ENCODE measurements at regions not wholly inside any gene's neighbourhood (a gene's known extent, or its start where the extent isn't known, plus 50 kb on each side); places are given as distances from the start of the nearest gene placed in this dataset.

GRCh38 chr7:71021131-71021530, 110.8 kb upstream of the GALNT17 start:
- Histone ChIP-seq H3K9me3 (no peaks in the 10 kb centered on the region), H3K4me3 (no peak overlapping the region), H3K36me3 (no peaks in the 10 kb centered on the region), H3K4me1 (no peaks in the 10 kb centered on the region), H3K27ac (no peak overlapping the region), H3K27me3 (no peaks in the 10 kb centered on the region)
- no peak for DNase-seq (ENCODE audit: low spot score)
- no peak for TF ChIP-seq CTCF (IDR thresholded peaks at IDR 0.05)

- no peaks in the 10 kb centered on the region for H3K4me1 ChIP-seq
- no peak overlapping the region for H3K4me3 ChIP-seq
- no peaks in the 10 kb centered on the region for H3K9me3 ChIP-seq
- no peak overlapping the region for H3K27ac ChIP-seq
- TF ChIP-seq CTCF (IDR thresholded peaks at IDR 0.05) = no peak
- no peak for DNase-seq (ENCODE audit: low spot score)
- H3K36me3 ChIP-seq = no peaks in the 10 kb centered on the region
- no peaks in the 10 kb centered on the region for H3K27me3 ChIP-seq
Observed at GRCh38 chr7:71026680-71027079, 105.3 kb upstream of the GALNT17 start.

GRCh38 chr7:71034243-71034642, 97.7 kb upstream of the GALNT17 start:
- no peaks in the 10 kb centered on the region for H3K36me3 ChIP-seq
- H3K9me3 ChIP-seq = no peaks in the 10 kb centered on the region
- no peak overlapping the region for H3K27ac ChIP-seq
- no peak for TF ChIP-seq CTCF (IDR thresholded peaks at IDR 0.05)
- no peaks in the 10 kb centered on the region for H3K4me1 ChIP-seq
- no peaks in the 10 kb centered on the region for H3K27me3 ChIP-seq
- DNase-seq (ENCODE audit: low spot score) = no peak
- H3K4me3 ChIP-seq = no peak overlapping the region

GRCh38 chr7:71042591-71042990, 89.4 kb upstream of the GALNT17 start:
- no peak for TF ChIP-seq CTCF (IDR thresholded peaks at IDR 0.05)
- DNase-seq (ENCODE audit: low spot score) = no peak

GRCh38 chr7:71050492-71050891, 81.5 kb upstream of the GALNT17 start:
- Histone ChIP-seq H3K36me3 (no peaks in the 10 kb centered on the region), H3K27me3 (no peaks in the 10 kb centered on the region), H3K4me3 (no peak overlapping the region), H3K4me1 (no peaks in the 10 kb centered on the region), H3K27ac (no peak overlapping the region), H3K9me3 (peaks cover 5 to 34% of the 10 kb centered on the region in 2 donors)
- no peak for TF ChIP-seq CTCF (IDR thresholded peaks at IDR 0.05)
- DNase-seq (ENCODE audit: low spot score) = no peak

More at GRCh38 chr7:71042591-71042990, 89.4 kb upstream of the GALNT17 start:
- H3K4me1 ChIP-seq = no peaks in the 10 kb centered on the region
- H3K4me3 ChIP-seq = no peak overlapping the region
- H3K36me3 ChIP-seq = no peaks in the 10 kb centered on the region
- no peaks in the 10 kb centered on the region for H3K9me3 ChIP-seq
- H3K27me3 ChIP-seq = no peaks in the 10 kb centered on the region
- no peak overlapping the region for H3K27ac ChIP-seq

- H3K4me1 ChIP-seq = no peaks in the 10 kb centered on the region
- peaks cover 3 to 23% of the 10 kb centered on the region in 2 donors for H3K9me3 ChIP-seq
- no peak overlapping the region for H3K4me3 ChIP-seq
- H3K27ac ChIP-seq = no peak overlapping the region
- DNase-seq (ENCODE audit: low spot score) = no peak
- TF ChIP-seq CTCF (IDR thresholded peaks at IDR 0.05) = no peak
- H3K27me3 ChIP-seq = no peaks in the 10 kb centered on the region
- no peaks in the 10 kb centered on the region for H3K36me3 ChIP-seq
Observed at GRCh38 chr7:71055504-71055903, 76.4 kb upstream of the GALNT17 start.

All from right atrium auricular region (tissue), 2 donors.